CD14-positive monocyte (primary cell): ENCODE measurements at regions not wholly inside any gene's neighbourhood (a gene's known extent, or its start where the extent isn't known, plus 50 kb on each side); places are given as distances from the start of the nearest gene placed in this dataset.

Source experiments
- DNase-seq, 3 donors: peaks; one replicate each; pipeline ENCODE4 v3.0.0-alpha.2; 2011 to 2022
- H2AFZ ChIP-seq: 2 replicates; pipeline ENCODE4 v1.6.0; 2012; ENCODE audit warnings: mild to moderate bottlenecking, low read depth, low read length, inconsistent platforms; ENCODE audit not compliant: insufficient read depth, poor library complexity, severe bottlenecking
- H3K27ac ChIP-seq, 2 donors: 1 replicate in 1 of 2; 2 replicates in 1 of 2; pipeline ENCODE4 v1.5.1; 2012 to 2013; ENCODE audit warnings: low read length in 2 of 2, control low read depth in 1 of 2, inconsistent platforms in 1 of 2, low read depth in 1 of 2, mild to moderate bottlenecking in 1 of 2
- H3K27me3 ChIP-seq, 2 donors: one replicate each; pipeline versions ENCODE4 v1.6.0 to v1.6.1; 2011 to 2013; ENCODE audit warnings: low read length in 2 of 2; ENCODE audit not compliant: control insufficient read depth in 2 of 2, insufficient read depth in 2 of 2
- H3K36me3 ChIP-seq, 2 donors: replicated peaks in 1 of 2; 1 replicate in 1 of 2; 2 replicates in 1 of 2; pipeline versions ENCODE4 v1.5.1 to v1.6.1; 2012 to 2013; ENCODE audit warnings: low read length in 2 of 2, control low read depth in 1 of 2, inconsistent platforms in 1 of 2, mild to moderate bottlenecking in 1 of 2; ENCODE audit not compliant: insufficient read depth in 2 of 2, control insufficient read depth in 1 of 2
- H3K4me1 ChIP-seq, 2 donors: 1 replicate in 1 of 2; 2 replicates in 1 of 2; pipeline versions ENCODE4 v1.5.1 to v1.6.1; 2012 to 2013; ENCODE audit warnings: low read length in 2 of 2, control low read depth in 1 of 2, inconsistent platforms in 1 of 2, mild to moderate bottlenecking in 1 of 2, moderate library complexity in 1 of 2; ENCODE audit not compliant: insufficient read depth in 2 of 2, control insufficient read depth in 1 of 2
- H3K4me2 ChIP-seq: replicated peaks from 2 replicates; pipeline ENCODE3; 2012; ENCODE audit warnings: low read length, moderate library complexity, mild to moderate bottlenecking; ENCODE audit not compliant: poor library complexity, severe bottlenecking; ENCODE audit errors: extremely low read depth
- H3K4me3 ChIP-seq, 3 experiments: fragments of 200-600 bp in 1 of 3; sonication (generic) in 1 of 3; replicated peaks in 1 of 3; 1 replicate in 2 of 3; 2 replicates in 1 of 3; pipeline ENCODE4 v1.5.1; 2011 to 2013; ENCODE audit warnings: low read length in 3 of 3, mild to moderate bottlenecking in 3 of 3, control low read depth in 2 of 3, low read depth in 2 of 3, inconsistent platforms in 1 of 3, moderate library complexity in 1 of 3
- H3K79me2 ChIP-seq: 2 replicates; pipeline ENCODE4 v1.6.0; 2012; ENCODE audit warnings: mild to moderate bottlenecking, control low read depth, inconsistent platforms, low read length, moderate library complexity; ENCODE audit not compliant: insufficient read depth
- H3K9ac ChIP-seq: 2 replicates; pipeline ENCODE4 v1.6.0; 2017; ENCODE audit warnings: low read length, mild to moderate bottlenecking; ENCODE audit not compliant: insufficient read depth, poor library complexity, severe bottlenecking
- H3K9me3 ChIP-seq, 2 donors: replicated peaks in 1 of 2; 1 replicate in 1 of 2; 2 replicates in 1 of 2; pipeline versions ENCODE4 v1.5.1 to v1.6.1; 2012 to 2013; ENCODE audit warnings: low read length in 2 of 2, control low read depth in 1 of 2; ENCODE audit not compliant: control insufficient read depth in 1 of 2, insufficient read depth in 1 of 2
- H4K20me1 ChIP-seq: 2 replicates; pipeline ENCODE4 v1.6.0; 2012; ENCODE audit warnings: mild to moderate bottlenecking, low read length, control low read depth, moderate library complexity; ENCODE audit not compliant: insufficient read depth
- H3K27ac Mint-ChIP-seq, 7 donors: one replicate each; pipeline ENCODE4 v1.8.0; 2020; ENCODE audit warnings: mild to moderate bottlenecking in 7 of 7, mixed read lengths in 7 of 7, moderate library complexity in 6 of 7, inconsistent platforms in 2 of 7
- H3K27me3 Mint-ChIP-seq, 3 donors: one replicate each; pipeline ENCODE4 v1.8.0; 2021 to 2022; ENCODE audit warnings: low read depth in 3 of 3, mild to moderate bottlenecking in 3 of 3, mixed read lengths in 3 of 3, moderate library complexity in 3 of 3, inconsistent platforms in 1 of 3
- H3K36me3 Mint-ChIP-seq, 2 donors: one replicate each; pipeline ENCODE4 v1.8.0; 2020; ENCODE audit warnings: mixed read lengths in 2 of 2, inconsistent platforms in 1 of 2, mild to moderate bottlenecking in 1 of 2
- H3K4me1 Mint-ChIP-seq: one replicate; pipeline ENCODE4 v1.8.0; 2020; ENCODE audit warnings: mild to moderate bottlenecking, mixed read lengths
- H3K4me3 Mint-ChIP-seq, 2 donors: one replicate each; pipeline ENCODE4 v1.8.0; 2020; ENCODE audit warnings: mild to moderate bottlenecking in 2 of 2, mixed read lengths in 2 of 2, moderate library complexity in 1 of 2
- H3K9me3 Mint-ChIP-seq, 7 donors: one replicate each; pipeline ENCODE4 v1.8.0; 2020 to 2022; ENCODE audit warnings: mixed read lengths in 7 of 7, mild to moderate bottlenecking in 6 of 7, moderate library complexity in 6 of 7, inconsistent platforms in 2 of 7
- CTCF ChIP-seq: fragments of 200-600 bp; IDR thresholded peaks from one replicate; pipeline ENCODE4 v1.8.0; 2022; ENCODE audit warnings: antibody characterized with exemption, mild to moderate bottlenecking
- WGBS: methylation state at CpG from one replicate; pipeline ENCODE4 v1.1.5; 2013; ENCODE audit warnings: missing lambda C conversion rate; ENCODE audit not compliant: insufficient coverage; 5-methylcytosine and 5-hydroxymethylcytosine counted together
- intact Hi-C, 2 donors: fragments of 100-400 bp; cut with micrococcal nuclease; formaldehyde crosslinking; loops; one replicate each; pipeline versions ENCODE4 v1.15.0 to v1.15.1; 2023

- Histone ChIP-seq H3K36me3 (no peaks in the 10 kb centered on the region), H3K79me2 (no peaks in the 10 kb centered on the region), H3K9ac (no peak overlapping the region), H4K20me1 (no peaks in the 10 kb centered on the region), H3K9me3 (no peaks in the 10 kb centered on the region), H3K27me3 (no peaks in the 10 kb centered on the region), H3K4me1 (no peaks in the 10 kb centered on the region), H3K4me2 (no peak overlapping the region), H3K4me3 (no peak overlapping the region), H3K27ac (no peak overlapping the region), H2AFZ (no peak overlapping the region)
- H3K27me3 Mint-ChIP-seq, result peaks cover 0 to 3% (median 2%) of the 10 kb centered on the region in 3 donors
- no CpG with 5 or more reads among the region's 2 CpGs for WGBS
- no peak overlapping the region for H3K4me3 Mint-ChIP-seq
- intact Hi-C loops, result no loop called here
- H3K27ac Mint-ChIP-seq, result no peak overlapping the region
- no peak for DNase-seq
- H3K9me3 Mint-ChIP-seq, result peaks cover 0 to 3% (median 2%) of the 10 kb centered on the region in 7 donors
- no peaks in the 10 kb centered on the region for H3K36me3 Mint-ChIP-seq
- H3K4me1 Mint-ChIP-seq, result no peaks in the 10 kb centered on the region
- TF ChIP-seq CTCF, result no peak
Measured at GRCh38 chr3:154850921-154851320, 229.2 kb upstream of the MME start.

GRCh38 chr3:154849408-154849807 is 230.7 kb upstream of the MME start:
- Histone ChIP-seq H3K4me2 (no peak overlapping the region), H2AFZ (no peak overlapping the region), H3K9ac (no peak overlapping the region), H3K36me3 (no peaks in the 10 kb centered on the region), H3K9me3 (no peaks in the 10 kb centered on the region), H4K20me1 (no peaks in the 10 kb centered on the region), H3K4me3 (no peak overlapping the region), H3K79me2 (no peaks in the 10 kb centered on the region), H3K27me3 (no peaks in the 10 kb centered on the region), H3K4me1 (no peaks in the 10 kb centered on the region), H3K27ac (no peak overlapping the region)
- Mint-ChIP-seq H3K4me3 (no peak overlapping the region), H3K27ac (no peak overlapping the region), H3K27me3 (peaks cover 0 to 3% (median 2%) of the 10 kb centered on the region in 3 donors), H3K9me3 (peaks cover 0 to 3% (median under 1%) of the 10 kb centered on the region in 7 donors), H3K36me3 (no peaks in the 10 kb centered on the region), H3K4me1 (no peaks in the 10 kb centered on the region)
- intact Hi-C loops, result no loop called here
- no peak for TF ChIP-seq CTCF
- no peak for DNase-seq
- WGBS, result 83% methylated on average over 1 of the region's 2 CpGs
